Gastrocnemius medialis (tissue), 4 donors: ENCODE measurements at regions not wholly inside any gene's neighbourhood (a gene's known extent, or its start where the extent isn't known, plus 50 kb on each side); places are given as distances from the start of the nearest gene placed in this dataset.

Experiments used
- ATAC-seq, 2 donors: fragments of 150-250 bp; one replicate each; pipeline ENCODE4 v1.9.1; 2016
- DNase-seq, 2 donors: peaks; one replicate each; pipeline ENCODE4 v3.0.0-alpha.2; 2019
- H3K27ac ChIP-seq, 4 donors: fragments of 200-600 bp; sonication (generic); 1 replicate in 1 of 4; 2 replicates in 3 of 4; pipeline ENCODE4 v1.5.1; 2016 to 2018; ENCODE audit warnings: mild to moderate bottlenecking in 2 of 4, moderate library complexity in 1 of 4
- H3K27me3 ChIP-seq, 3 donors: fragments of 200-600 bp; sonication (generic) in 2 of 3; 1 replicate in 1 of 3; 2 replicates in 2 of 3; pipeline versions ENCODE4 v1.5.1 to v1.6.0; 2016 to 2019; ENCODE audit warnings: mild to moderate bottlenecking in 1 of 3, moderate library complexity in 1 of 3
- H3K36me3 ChIP-seq, 2 donors: fragments of 200-600 bp; sonication (generic) in 1 of 2; one replicate each; pipeline ENCODE4 v1.5.1; 2017 to 2018
- H3K4me1 ChIP-seq, 2 donors: fragments of 200-600 bp; sonication (generic) in 1 of 2; one replicate each; pipeline ENCODE4 v1.5.1; 2016 to 2017; ENCODE audit warnings: mild to moderate bottlenecking in 2 of 2
- H3K4me3 ChIP-seq, 4 donors: fragments of 200-600 bp; sonication (generic) in 3 of 4; 1 replicate in 1 of 4; 2 replicates in 3 of 4; pipeline ENCODE4 v1.5.1; 2016 to 2019; ENCODE audit warnings: mild to moderate bottlenecking in 2 of 4
- H3K9me3 ChIP-seq, 3 donors: fragments of 200-600 bp; sonication (generic) in 2 of 3; 1 replicate in 1 of 3; 2 replicates in 2 of 3; pipeline ENCODE4 v1.5.1; 2016 to 2019
- POLR2A ChIP-seq, 2 donors: fragments of 450-650 bp; IDR thresholded peaks; one replicate each; pipeline ENCODE4 v1.6.1; 2017; ENCODE audit warnings: antibody characterized with exemption in 2 of 2, mild to moderate bottlenecking in 2 of 2, moderate library complexity in 2 of 2
- in situ Hi-C, 4 donors: fragments of 200-750 bp; cut with MboI; loops; one replicate each; pipeline versions ENCODE4 v1.15.0 to v1.8.0; 2017; ENCODE audit warnings: low sequenced_read_pairs in 4 of 4
- intact Hi-C: fragments of 100-400 bp; cut with DNase I; formaldehyde crosslinking; loops from one replicate; pipeline ENCODE4 v1.15.1; 2023; ENCODE audit warnings: low total_unique reads
- TF ChIP-seq, protein P1 (sequence below), 5 experiments: fragments of 450-650 bp in 3 of 5; fragments of 200-600 bp in 2 of 5; sonication (generic) in 2 of 5; IDR thresholded peaks in 4 of 5; conservative IDR thresholded peaks in 1 of 5; 1 replicate in 4 of 5; 2 replicates in 1 of 5; pipeline ENCODE4 v1.5.1; 2016 to 2019; ENCODE audit warnings: antibody characterized with exemption in 5 of 5, mild to moderate bottlenecking in 3 of 5, moderate library complexity in 3 of 5

DNA sequence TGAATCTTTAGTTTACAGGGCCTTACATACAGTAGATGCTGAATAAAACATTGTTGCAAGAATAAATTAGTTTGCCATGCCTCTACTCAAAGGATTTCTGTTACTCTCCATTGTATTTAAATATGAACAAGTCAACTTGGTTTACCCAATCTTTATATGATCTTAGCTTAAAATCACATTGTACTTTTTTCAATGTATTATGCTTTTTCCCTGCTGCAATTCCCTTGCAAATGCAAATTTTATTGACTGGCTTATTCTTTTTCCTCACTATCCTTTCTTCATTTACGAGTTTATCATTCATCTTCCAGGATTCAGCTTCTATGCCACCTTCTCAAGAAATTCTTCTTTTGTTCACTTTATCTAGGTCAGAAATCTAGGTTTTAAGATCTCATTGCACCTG, 571.4 kb upstream of the ZNF804A start:
- intact Hi-C loops (no loop called here), in situ Hi-C loops (no loop called here)
- DNase-seq (no peak), ATAC-seq (no peak)
- H3K27me3 ChIP-seq, result no peaks in the 10 kb centered on the region
- H3K36me3 ChIP-seq, result no peaks in the 10 kb centered on the region
- no peak overlapping the region for H3K4me3 ChIP-seq
- TF ChIP-seq, protein P1, sequence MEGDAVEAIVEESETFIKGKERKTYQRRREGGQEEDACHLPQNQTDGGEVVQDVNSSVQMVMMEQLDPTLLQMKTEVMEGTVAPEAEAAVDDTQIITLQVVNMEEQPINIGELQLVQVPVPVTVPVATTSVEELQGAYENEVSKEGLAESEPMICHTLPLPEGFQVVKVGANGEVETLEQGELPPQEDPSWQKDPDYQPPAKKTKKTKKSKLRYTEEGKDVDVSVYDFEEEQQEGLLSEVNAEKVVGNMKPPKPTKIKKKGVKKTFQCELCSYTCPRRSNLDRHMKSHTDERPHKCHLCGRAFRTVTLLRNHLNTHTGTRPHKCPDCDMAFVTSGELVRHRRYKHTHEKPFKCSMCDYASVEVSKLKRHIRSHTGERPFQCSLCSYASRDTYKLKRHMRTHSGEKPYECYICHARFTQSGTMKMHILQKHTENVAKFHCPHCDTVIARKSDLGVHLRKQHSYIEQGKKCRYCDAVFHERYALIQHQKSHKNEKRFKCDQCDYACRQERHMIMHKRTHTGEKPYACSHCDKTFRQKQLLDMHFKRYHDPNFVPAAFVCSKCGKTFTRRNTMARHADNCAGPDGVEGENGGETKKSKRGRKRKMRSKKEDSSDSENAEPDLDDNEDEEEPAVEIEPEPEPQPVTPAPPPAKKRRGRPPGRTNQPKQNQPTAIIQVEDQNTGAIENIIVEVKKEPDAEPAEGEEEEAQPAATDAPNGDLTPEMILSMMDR (IDR thresholded peaks at IDR 0.05 in 4 of 5, conservative IDR thresholded peaks at IDR 0.05 in 1 of 5), result no peak
- TF ChIP-seq POLR2A (IDR thresholded peaks at IDR 0.05), result no peak
- H3K27ac ChIP-seq, result no peak overlapping the region
- H3K9me3 ChIP-seq, result peaks cover 0 to 3% (median 0%) of the 10 kb centered on the region in 3 donors
- no peaks in the 10 kb centered on the region for H3K4me1 ChIP-seq

DNA sequence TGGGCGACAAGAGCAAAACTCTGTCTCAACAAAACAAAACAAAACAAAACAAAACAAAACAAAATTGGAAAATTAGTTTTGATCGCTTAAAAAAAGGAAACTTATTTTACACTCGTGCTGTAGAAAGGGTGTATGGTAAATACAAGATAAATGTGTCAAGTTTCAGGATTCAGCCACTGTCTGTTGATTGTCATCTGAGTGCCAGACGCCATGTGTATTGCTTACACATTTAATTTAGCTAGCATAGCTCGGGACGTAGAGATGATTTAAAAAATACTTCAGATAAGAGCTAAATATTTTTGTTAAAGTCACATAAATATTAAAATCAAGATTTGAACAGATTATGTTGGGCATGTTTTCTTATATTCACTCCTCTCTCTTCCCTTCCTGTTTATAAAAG, 568.1 kb upstream of the ZNF804A start:
- in situ Hi-C loops, result no loop called here
- Histone ChIP-seq H3K9me3 (peaks cover 0 to 3% (median 0%) of the 10 kb centered on the region in 3 donors), H3K36me3 (no peaks in the 10 kb centered on the region), H3K4me3 (no peak overlapping the region), H3K27ac (no peak overlapping the region), H3K27me3 (no peaks in the 10 kb centered on the region), H3K4me1 (no peaks in the 10 kb centered on the region)
- no peak for DNase-seq
- TF ChIP-seq POLR2A (IDR thresholded peaks at IDR 0.05), result no peak
- TF ChIP-seq, protein P1 (IDR thresholded peaks at IDR 0.05 in 4 of 5, conservative IDR thresholded peaks at IDR 0.05 in 1 of 5), result no peak
- intact Hi-C loops, result no loop called here
- ATAC-seq, result no peak

DNA sequence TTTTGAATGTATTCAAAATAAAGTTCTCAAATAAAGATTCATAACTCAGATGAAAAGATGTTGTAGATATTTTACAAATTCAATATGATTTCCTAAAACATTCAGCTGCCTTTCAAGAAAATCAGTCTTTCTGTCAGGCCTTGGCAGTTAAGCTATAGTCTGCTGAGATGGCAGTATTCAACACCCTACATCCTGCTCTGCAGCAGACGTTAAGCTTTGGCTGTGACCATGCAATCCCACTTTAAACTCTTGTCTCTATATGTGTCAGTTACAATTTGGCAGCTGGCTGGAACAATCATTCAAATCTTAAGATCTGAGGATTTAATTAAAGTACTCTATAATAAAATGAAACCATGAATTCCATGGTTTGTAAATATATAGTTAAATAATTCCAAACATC, 567.3 kb upstream of the ZNF804A start:
- Histone ChIP-seq H3K27ac (no peak overlapping the region), H3K4me3 (no peak overlapping the region), H3K36me3 (no peaks in the 10 kb centered on the region), H3K4me1 (no peaks in the 10 kb centered on the region), H3K27me3 (no peaks in the 10 kb centered on the region), H3K9me3 (peaks cover 0 to 3% (median 0%) of the 10 kb centered on the region in 3 donors)
- no peak for TF ChIP-seq POLR2A (IDR thresholded peaks at IDR 0.05)
- TF ChIP-seq, protein P1 (IDR thresholded peaks at IDR 0.05 in 4 of 5, conservative IDR thresholded peaks at IDR 0.05 in 1 of 5), result no peak
- ATAC-seq, result no peak
- no peak for DNase-seq
- intact Hi-C loops (no loop called here), in situ Hi-C loops (no loop called here)

DNA sequence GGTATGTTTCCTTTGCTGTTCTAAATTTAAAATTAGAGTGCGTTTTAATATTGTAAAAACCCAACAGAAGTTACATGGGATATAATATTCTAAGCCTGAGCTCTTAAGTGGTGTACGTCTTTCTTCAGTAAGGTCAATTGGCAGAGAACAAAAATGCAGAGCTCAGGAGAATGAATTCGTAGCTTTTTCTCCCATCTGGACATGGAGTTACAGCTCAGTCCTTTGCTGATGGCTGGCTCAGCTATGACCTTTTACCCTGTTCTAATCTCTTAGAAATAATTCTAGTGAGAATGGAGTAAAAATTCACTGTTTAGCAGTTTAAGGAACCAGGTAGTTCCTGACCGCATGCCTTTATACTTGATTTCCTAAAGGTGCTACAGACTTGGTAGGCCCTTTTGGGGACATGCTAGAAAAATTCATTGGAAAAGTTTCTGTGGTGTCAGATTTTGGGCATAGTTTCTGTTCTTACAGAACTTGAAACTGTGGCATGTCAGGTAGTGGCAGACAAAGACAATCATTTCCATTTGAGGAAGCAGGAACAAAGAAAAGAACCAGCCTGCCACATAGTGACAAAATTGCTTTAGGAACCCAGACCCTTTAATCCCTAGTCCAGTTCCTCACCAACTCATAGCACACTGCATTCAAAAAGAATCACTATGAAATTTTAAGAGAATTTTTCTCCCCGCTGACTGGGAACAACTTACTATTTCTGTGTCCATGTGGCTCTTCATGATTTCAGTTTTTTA, 566.8 kb upstream of the ZNF804A start:
- H3K9me3 ChIP-seq, result peaks cover 0 to 2% (median 0%) of the 10 kb centered on the region in 3 donors
- no peaks in the 10 kb centered on the region for H3K4me1 ChIP-seq
- ATAC-seq, result no peak
- TF ChIP-seq POLR2A (IDR thresholded peaks at IDR 0.05), result no peak
- TF ChIP-seq, protein P1 (IDR thresholded peaks at IDR 0.05 in 4 of 5, conservative IDR thresholded peaks at IDR 0.05 in 1 of 5), result no peak
- in situ Hi-C loops, result no loop called here
- H3K27me3 ChIP-seq, result no peaks in the 10 kb centered on the region
- no peaks in the 10 kb centered on the region for H3K36me3 ChIP-seq
- intact Hi-C loops, result no loop called here
- no peak for DNase-seq
- no peak overlapping the region for H3K27ac ChIP-seq
- no peak overlapping the region for H3K4me3 ChIP-seq

DNA sequence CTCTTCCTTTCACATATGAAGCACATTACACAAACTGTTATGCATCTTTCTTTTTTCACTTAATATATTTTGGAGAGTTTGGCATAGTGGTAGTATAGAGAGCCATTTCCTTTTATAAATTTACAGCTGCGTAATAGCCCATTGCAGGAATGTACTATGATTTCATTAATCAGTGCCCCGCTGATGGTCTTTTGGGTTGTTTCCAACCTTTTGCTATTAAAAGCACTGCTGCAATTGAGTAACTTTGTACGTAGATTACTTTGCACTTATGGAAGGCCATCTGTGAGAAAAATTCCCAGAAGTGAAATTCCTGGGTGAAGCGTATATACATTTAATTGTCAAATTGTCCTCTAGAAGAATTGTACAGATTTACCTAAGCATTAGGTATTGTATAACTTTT, 565.3 kb upstream of the ZNF804A start:
- TF ChIP-seq POLR2A (IDR thresholded peaks at IDR 0.05), result no peak
- TF ChIP-seq, protein P1 (IDR thresholded peaks at IDR 0.05 in 4 of 5, conservative IDR thresholded peaks at IDR 0.05 in 1 of 5), result no peak
- Histone ChIP-seq H3K9me3 (no peaks in the 10 kb centered on the region), H3K36me3 (no peaks in the 10 kb centered on the region), H3K4me3 (no peak overlapping the region), H3K27ac (no peak overlapping the region), H3K27me3 (no peaks in the 10 kb centered on the region), H3K4me1 (no peaks in the 10 kb centered on the region)
- in situ Hi-C loops (no loop called here), intact Hi-C loops (no loop called here)
- no peak for ATAC-seq
- no peak for DNase-seq
